ENCODE measurements at regions not wholly inside any gene's neighbourhood (a gene's known extent, or its start where the extent isn't known, plus 50 kb on each side); places are given as distances from the start of the nearest gene placed in this dataset.
A peak's percentile ranks its signal among the peaks of the same experiment; 100 is the strongest.

DNA sequence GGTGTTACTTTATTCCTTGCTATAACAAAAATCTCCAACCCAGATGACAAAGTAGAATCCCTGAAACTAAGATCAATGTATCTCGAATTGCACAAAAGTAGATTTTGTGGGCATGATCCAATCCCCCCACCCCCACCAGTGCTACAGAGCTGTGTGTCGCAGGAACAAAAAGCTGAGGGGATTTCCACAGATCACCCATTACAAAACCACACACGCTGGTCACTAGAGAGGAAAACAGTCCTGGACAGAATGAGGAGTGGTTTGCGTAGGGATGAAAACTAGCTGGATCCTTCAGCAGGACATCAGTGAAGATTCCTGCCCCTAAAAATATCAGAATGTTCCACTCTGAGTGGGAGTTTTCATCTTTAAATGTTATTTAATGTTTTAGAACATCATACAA is 165.3 kb upstream of the STK17B start:
- no peak overlapping the region for H3K27ac ChIP-seq
- DNase-seq (no peak), ATAC-seq (no peak)
- H3K4me3 ChIP-seq, result no peak overlapping the region
- no peaks in the 10 kb centered on the region for H3K4me1 ChIP-seq
- no peaks in the 10 kb centered on the region for H3K27me3 ChIP-seq
- WGBS, 2 donors, result 40 to 44% methylated on average over 4 of the region's 4 CpGs
- H3K9me3 ChIP-seq, result no peaks in the 10 kb centered on the region
- TF ChIP-seq POLR2A (IDR thresholded peaks at IDR 0.05), result no peak
- TF ChIP-seq, protein P1, sequence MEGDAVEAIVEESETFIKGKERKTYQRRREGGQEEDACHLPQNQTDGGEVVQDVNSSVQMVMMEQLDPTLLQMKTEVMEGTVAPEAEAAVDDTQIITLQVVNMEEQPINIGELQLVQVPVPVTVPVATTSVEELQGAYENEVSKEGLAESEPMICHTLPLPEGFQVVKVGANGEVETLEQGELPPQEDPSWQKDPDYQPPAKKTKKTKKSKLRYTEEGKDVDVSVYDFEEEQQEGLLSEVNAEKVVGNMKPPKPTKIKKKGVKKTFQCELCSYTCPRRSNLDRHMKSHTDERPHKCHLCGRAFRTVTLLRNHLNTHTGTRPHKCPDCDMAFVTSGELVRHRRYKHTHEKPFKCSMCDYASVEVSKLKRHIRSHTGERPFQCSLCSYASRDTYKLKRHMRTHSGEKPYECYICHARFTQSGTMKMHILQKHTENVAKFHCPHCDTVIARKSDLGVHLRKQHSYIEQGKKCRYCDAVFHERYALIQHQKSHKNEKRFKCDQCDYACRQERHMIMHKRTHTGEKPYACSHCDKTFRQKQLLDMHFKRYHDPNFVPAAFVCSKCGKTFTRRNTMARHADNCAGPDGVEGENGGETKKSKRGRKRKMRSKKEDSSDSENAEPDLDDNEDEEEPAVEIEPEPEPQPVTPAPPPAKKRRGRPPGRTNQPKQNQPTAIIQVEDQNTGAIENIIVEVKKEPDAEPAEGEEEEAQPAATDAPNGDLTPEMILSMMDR (IDR thresholded peaks at IDR 0.05), result no peak
- H3K36me3 ChIP-seq (replicated peaks in 1 of 2; ENCODE audit: insufficient read depth in 1 of 2, low read depth in 2 of 2), result no peaks in the 10 kb centered on the region
- intact Hi-C loops (cut with DNase I), result loop anchor here (5.0 kb wide), 1 partner anchor 254 kb away; no protein-coding TSS in a partner anchor

DNA sequence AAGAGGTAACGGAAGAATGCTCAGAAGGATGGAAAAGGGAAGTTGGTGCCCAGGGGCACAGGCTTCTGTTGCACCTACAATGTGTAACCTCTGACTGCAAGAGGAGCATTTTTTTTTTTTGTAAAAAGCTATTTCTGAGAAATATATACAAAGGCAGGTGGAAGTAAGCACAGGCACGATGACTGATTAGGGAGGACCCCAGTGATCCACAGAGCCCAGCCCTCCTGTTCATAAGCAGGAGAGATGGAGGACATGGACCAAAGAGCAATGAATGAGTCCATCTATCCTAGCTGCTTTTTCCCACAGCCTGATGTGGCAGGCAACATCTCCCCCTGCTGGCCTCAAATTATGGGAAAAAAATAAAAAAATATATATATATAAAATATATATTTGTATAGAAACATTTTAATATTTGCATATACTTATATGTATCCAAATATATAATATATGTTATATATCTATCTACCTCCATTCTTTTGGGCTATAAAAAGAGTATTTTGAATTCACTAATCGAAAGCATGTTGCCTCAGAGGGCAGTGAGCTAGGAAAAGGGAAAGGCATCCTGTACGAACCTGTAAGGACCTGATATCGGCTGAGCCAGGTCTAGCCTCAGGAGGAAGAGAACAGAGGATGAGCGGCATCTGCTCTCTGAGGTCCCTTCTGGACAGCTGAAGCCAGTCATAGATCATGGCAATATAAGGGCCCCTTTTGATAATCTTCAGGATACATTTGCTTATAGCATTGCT is 166.0 kb upstream of the STK17B start:
- ATAC-seq, result no peak
- no peak overlapping the region for H3K27ac ChIP-seq
- DNase-seq, result no peak
- intact Hi-C loops (cut with DNase I), result loop anchor here (5.0 kb wide), 1 partner anchor 255 kb away; no protein-coding TSS in a partner anchor
- TF ChIP-seq, protein P1 (IDR thresholded peaks at IDR 0.05), result peak in 6 of 7 experiments; percentile 16 to 40 (median 30)
- no peak for TF ChIP-seq POLR2A (IDR thresholded peaks at IDR 0.05)
- no peak overlapping the region for H3K4me3 ChIP-seq
- H3K27me3 ChIP-seq, result no peaks in the 10 kb centered on the region
- no peaks in the 10 kb centered on the region for H3K9me3 ChIP-seq
- H3K36me3 ChIP-seq (replicated peaks in 1 of 2; ENCODE audit: insufficient read depth in 1 of 2, low read depth in 2 of 2), result no peaks in the 10 kb centered on the region
- 36 to 47% methylated on average over 6 of the region's 6 CpGs for whole genome bisulfite sequencing, 2 donors
- no peaks in the 10 kb centered on the region for H3K4me1 ChIP-seq

DNA sequence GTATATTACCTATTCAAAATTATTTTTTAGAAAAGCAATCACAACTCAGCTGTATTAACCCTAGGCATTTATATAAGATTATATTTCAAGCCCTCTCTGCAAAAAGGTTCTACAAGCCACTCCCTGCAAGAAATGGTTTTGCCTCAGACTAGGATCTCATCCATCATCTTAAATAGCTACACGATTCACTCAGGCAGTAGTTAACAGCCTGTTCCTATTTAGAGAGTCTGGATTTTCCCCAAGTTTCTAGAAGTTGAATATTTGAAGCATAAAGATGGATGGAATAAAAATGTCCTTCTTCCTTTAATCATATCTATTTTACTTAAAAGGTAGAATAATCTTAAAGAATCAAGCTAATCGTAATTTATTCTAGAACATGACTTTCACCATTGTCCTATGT is 167.1 kb upstream of the STK17B start:
- no peak for TF ChIP-seq POLR2A (IDR thresholded peaks at IDR 0.05)
- TF ChIP-seq, protein P1 (IDR thresholded peaks at IDR 0.05), result no peak
- Histone ChIP-seq H3K27me3 (no peaks in the 10 kb centered on the region), H3K36me3 (replicated peaks in 1 of 2; ENCODE audit: insufficient read depth in 1 of 2, low read depth in 2 of 2) (no peaks in the 10 kb centered on the region), H3K4me3 (no peak overlapping the region), H3K4me1 (no peaks in the 10 kb centered on the region), H3K9me3 (no peaks in the 10 kb centered on the region), H3K27ac (no peak overlapping the region)
- DNase-seq, result no peak
- WGBS, 2 donors, result 51 to 53% methylated on average over 2 of the region's 2 CpGs
- intact Hi-C loops (cut with DNase I), result loop anchor here (5.0 kb wide), 1 partner anchor 256 kb away; no protein-coding TSS in a partner anchor
- ATAC-seq, result no peak

DNA sequence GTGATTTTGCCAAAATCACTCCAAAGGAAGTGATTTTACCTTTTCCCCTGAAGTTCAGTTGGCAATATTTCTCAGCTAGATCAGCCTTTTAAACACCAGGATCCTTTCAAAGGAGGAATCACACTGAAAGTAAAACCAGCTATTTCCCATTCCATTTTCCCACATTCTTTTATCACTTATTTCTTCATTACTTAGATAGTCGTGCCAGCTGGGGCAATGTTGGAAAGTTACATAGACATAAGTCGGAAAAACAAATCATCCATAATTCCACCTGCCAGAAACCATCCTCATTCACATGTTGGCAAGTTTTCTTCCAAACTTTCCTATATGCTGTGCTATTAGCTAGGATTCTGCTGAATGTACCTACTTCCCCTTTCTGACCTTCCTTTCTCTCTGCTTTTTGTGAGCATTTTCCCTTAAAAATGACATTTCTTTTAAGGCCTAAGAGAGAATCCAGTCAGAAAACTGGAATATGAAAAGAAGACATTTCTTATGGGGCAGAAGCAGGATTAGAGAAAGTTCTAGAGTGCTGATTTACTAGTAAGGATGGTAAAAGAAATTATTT is 170.0 kb upstream of the STK17B start:
- no peak overlapping the region for H3K27ac ChIP-seq
- no peaks in the 10 kb centered on the region for H3K9me3 ChIP-seq
- ATAC-seq, result no peak
- H3K36me3 ChIP-seq (replicated peaks in 1 of 2; ENCODE audit: insufficient read depth in 1 of 2, low read depth in 2 of 2), result no peaks in the 10 kb centered on the region
- H3K4me3 ChIP-seq, result no peak overlapping the region
- no peak for DNase-seq
- no peaks in the 10 kb centered on the region for H3K4me1 ChIP-seq
- intact Hi-C loops (cut with DNase I), result no loop called here
- TF ChIP-seq, protein P1 (IDR thresholded peaks at IDR 0.05), result no peak
- TF ChIP-seq POLR2A (IDR thresholded peaks at IDR 0.05), result no peak
- no peaks in the 10 kb centered on the region for H3K27me3 ChIP-seq
- WGBS, 2 donors, result 12 to 34% methylated on average over 2 of the region's 2 CpGs
